Smooth muscle cell (in vitro differentiated cells): ENCODE measurements at regions not wholly inside any gene's neighbourhood (a gene's known extent, or its start where the extent isn't known, plus 50 kb on each side); places are given as distances from the start of the nearest gene placed in this dataset.

Source experiments
- DNase-seq: peaks from one replicate; lab custom pipeline; 2025; ENCODE audit not compliant: unreplicated experiment; lab: John Stamatoyannopoulos, UW
- H2AFZ ChIP-seq: fragments of 200-600 bp; sonication (generic); 2 replicates; pipeline ENCODE4 v1.6.0; 2016; ENCODE audit warnings: antibody characterized with exemption, low read depth, mild to moderate bottlenecking
- H3F3A ChIP-seq: fragments of 200-600 bp; sonication (generic); 2 replicates; pipeline ENCODE4 v1.6.0; 2017; ENCODE audit warnings: antibody characterized with exemption, low read depth
- H3K27ac ChIP-seq: fragments of 200-600 bp; sonication (generic); 2 replicates; pipeline ENCODE4 v1.5.1; 2016; ENCODE audit warnings: low read depth, mild to moderate bottlenecking
- H3K27me3 ChIP-seq: fragments of 200-600 bp; sonication (generic); 2 replicates; pipeline ENCODE4 v1.6.1; 2016; ENCODE audit warnings: low read depth, mild to moderate bottlenecking
- H3K36me3 ChIP-seq: fragments of 200-600 bp; sonication (generic); 2 replicates; pipeline ENCODE4 v1.5.1; 2016; ENCODE audit warnings: low read depth
- H3K4me1 ChIP-seq: fragments of 200-600 bp; sonication (generic); 2 replicates; pipeline ENCODE4 v1.5.1; 2016; ENCODE audit warnings: low read depth
- H3K4me2 ChIP-seq: fragments of 200-600 bp; sonication (generic); 2 replicates; pipeline ENCODE4 v1.6.0; 2016; ENCODE audit warnings: mild to moderate bottlenecking
- H3K4me3 ChIP-seq: fragments of 200-600 bp; sonication (generic); 2 replicates; pipeline ENCODE4 v1.5.1; 2016; ENCODE audit warnings: mild to moderate bottlenecking
- H3K79me2 ChIP-seq: fragments of 200-600 bp; sonication (generic); 2 replicates; pipeline ENCODE4 v1.6.0; 2016; ENCODE audit warnings: low read depth, mild to moderate bottlenecking
- H3K9ac ChIP-seq: fragments of 200-600 bp; sonication (generic); 2 replicates; pipeline ENCODE4 v1.6.0; 2016; ENCODE audit warnings: low read depth
- H3K9me3 ChIP-seq: fragments of 200-600 bp; sonication (generic); replicated peaks from 2 replicates; pipeline ENCODE4 v1.5.1; 2016; ENCODE audit warnings: low read depth
- H4K20me1 ChIP-seq: fragments of 200-600 bp; sonication (generic); 2 replicates; pipeline ENCODE4 v1.6.0; 2016; ENCODE audit warnings: low read depth
- WGBS: methylation state at CpG from one replicate; pipeline ENCODE4 v1.1.7; 2016; ENCODE audit warnings: low lambda C conversion rate; 5-methylcytosine and 5-hydroxymethylcytosine counted together
- TF ChIP-seq, protein P1 (sequence below): fragments of 200-600 bp; sonication (generic); IDR thresholded peaks from 2 replicates; pipeline ENCODE4 v1.5.1; 2017; ENCODE audit warnings: borderline replicate concordance, mild to moderate bottlenecking, antibody characterized with exemption; ENCODE audit not compliant: insufficient read depth, poor library complexity, severe bottlenecking

GRCh38 chr6:6815732-6816131 lies 227.2 kb downstream of the LY86 start:
- H3K27me3 ChIP-seq, result no peaks in the 10 kb centered on the region
- H3K36me3 ChIP-seq, result no peaks in the 10 kb centered on the region
- DNase-seq, result no peak
- H3F3A ChIP-seq, result no peaks in the 10 kb centered on the region
- TF ChIP-seq, protein P1, sequence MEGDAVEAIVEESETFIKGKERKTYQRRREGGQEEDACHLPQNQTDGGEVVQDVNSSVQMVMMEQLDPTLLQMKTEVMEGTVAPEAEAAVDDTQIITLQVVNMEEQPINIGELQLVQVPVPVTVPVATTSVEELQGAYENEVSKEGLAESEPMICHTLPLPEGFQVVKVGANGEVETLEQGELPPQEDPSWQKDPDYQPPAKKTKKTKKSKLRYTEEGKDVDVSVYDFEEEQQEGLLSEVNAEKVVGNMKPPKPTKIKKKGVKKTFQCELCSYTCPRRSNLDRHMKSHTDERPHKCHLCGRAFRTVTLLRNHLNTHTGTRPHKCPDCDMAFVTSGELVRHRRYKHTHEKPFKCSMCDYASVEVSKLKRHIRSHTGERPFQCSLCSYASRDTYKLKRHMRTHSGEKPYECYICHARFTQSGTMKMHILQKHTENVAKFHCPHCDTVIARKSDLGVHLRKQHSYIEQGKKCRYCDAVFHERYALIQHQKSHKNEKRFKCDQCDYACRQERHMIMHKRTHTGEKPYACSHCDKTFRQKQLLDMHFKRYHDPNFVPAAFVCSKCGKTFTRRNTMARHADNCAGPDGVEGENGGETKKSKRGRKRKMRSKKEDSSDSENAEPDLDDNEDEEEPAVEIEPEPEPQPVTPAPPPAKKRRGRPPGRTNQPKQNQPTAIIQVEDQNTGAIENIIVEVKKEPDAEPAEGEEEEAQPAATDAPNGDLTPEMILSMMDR, result no peak
- no peak overlapping the region for H3K4me3 ChIP-seq
- no peaks in the 10 kb centered on the region for H3K79me2 ChIP-seq
- no peaks in the 10 kb centered on the region for H4K20me1 ChIP-seq
- no peak overlapping the region for H3K27ac ChIP-seq
- no peaks in the 10 kb centered on the region for H3K9me3 ChIP-seq
- no peak overlapping the region for H3K9ac ChIP-seq
- H3K4me1 ChIP-seq, result peaks cover 19% of the 10 kb centered on the region
- H2AFZ ChIP-seq, result no peak overlapping the region
- H3K4me2 ChIP-seq, result no peak overlapping the region
- 79% methylated on average over 5 of the region's 5 CpGs for WGBS

DNA sequence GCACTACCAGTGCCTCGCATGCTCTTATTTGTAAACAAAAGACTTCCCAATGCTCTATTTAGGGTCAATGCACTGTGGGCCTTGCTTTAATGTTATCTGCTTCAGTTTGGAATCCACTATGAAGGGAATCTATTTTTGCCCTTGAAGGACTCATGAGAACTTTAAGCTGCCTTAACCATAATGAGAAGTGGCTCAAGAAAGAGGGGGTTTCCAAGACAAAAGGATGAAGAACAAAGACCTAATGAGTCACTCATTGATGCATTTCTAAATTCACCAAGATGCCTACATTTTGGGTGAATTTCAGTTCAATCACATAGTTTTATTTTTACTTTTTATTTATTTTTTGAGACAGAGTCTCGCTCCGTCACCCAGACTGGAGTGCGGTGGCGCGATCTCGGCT lies 228.2 kb downstream of the LY86 start:
- Histone ChIP-seq H3K9me3 (no peaks in the 10 kb centered on the region), H2AFZ (no peak overlapping the region), H3K9ac (no peak overlapping the region), H3K4me1 (peaks cover 18% of the 10 kb centered on the region), H3K79me2 (no peaks in the 10 kb centered on the region), H3K27ac (no peak overlapping the region), H3K36me3 (no peaks in the 10 kb centered on the region), H4K20me1 (no peaks in the 10 kb centered on the region), H3K4me3 (no peak overlapping the region), H3K4me2 (no peak overlapping the region), H3F3A (no peaks in the 10 kb centered on the region), H3K27me3 (no peaks in the 10 kb centered on the region)
- no peak for DNase-seq
- WGBS, result 91% methylated on average over 7 of the region's 7 CpGs
- TF ChIP-seq, protein P1, result no peak

- no peak overlapping the region for H3K4me3 ChIP-seq
- H2AFZ ChIP-seq, result no peak overlapping the region
- no peak overlapping the region for H3K9ac ChIP-seq
- no peak for DNase-seq
- WGBS, result 66% methylated on average over 10 of the region's 10 CpGs
- no peaks in the 10 kb centered on the region for H4K20me1 ChIP-seq
- TF ChIP-seq, protein P1, result no peak
- H3K4me2 ChIP-seq, result no peak overlapping the region
- no peaks in the 10 kb centered on the region for H3F3A ChIP-seq
- no peak overlapping the region for H3K27ac ChIP-seq
- peaks cover 14% of the 10 kb centered on the region for H3K4me1 ChIP-seq
- no peaks in the 10 kb centered on the region for H3K27me3 ChIP-seq
- no peaks in the 10 kb centered on the region for H3K79me2 ChIP-seq
- H3K36me3 ChIP-seq, result no peaks in the 10 kb centered on the region
- no peaks in the 10 kb centered on the region for H3K9me3 ChIP-seq
Observed at GRCh38 chr6:6818078-6818639, 229.6 kb downstream of the LY86 start.

DNA sequence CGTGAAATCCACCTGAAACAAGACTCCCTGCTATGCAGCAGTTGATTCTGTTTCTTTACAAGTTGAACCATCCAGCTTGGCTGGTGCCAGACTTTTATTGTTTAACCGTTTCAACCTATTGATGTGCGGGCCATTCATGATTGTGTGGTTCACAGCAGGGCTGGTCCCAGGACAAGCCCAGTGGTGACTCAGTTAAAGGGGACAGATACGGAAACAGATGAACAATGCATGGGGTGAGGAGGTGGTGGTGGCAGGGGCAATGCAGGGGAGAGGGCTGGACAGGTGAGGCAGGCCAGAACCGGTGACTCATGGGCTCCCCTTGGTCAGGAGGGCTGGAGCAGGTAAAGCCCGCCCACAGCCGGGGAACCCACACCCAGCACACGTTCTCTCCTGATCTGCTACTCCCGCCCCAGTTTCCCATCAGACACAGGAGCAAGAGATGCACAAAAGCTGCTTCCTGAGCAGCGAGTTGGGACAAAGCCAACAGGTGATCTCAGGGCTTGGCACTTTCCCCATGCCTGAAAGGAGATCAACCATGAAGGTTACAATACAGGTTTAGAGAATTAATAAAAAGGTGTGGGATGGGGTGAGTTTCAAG lies 232.2 kb downstream of the LY86 start:
- Histone ChIP-seq H3K4me3 (no peak overlapping the region), H3K9me3 (no peaks in the 10 kb centered on the region), H3K4me2 (no peak overlapping the region), H3K4me1 (peaks cover 14% of the 10 kb centered on the region), H2AFZ (no peak overlapping the region), H3K36me3 (no peaks in the 10 kb centered on the region), H3K27me3 (no peaks in the 10 kb centered on the region), H3F3A (no peaks in the 10 kb centered on the region), H4K20me1 (no peaks in the 10 kb centered on the region), H3K79me2 (no peaks in the 10 kb centered on the region), H3K27ac (peak overlapping the region; percentile 32), H3K9ac (no peak overlapping the region)
- TF ChIP-seq, protein P1, result no peak
- WGBS, result 39% methylated on average over 10 of the region's 10 CpGs
- no peak for DNase-seq
